ENCODE measurements at regions not wholly inside any gene's neighbourhood (a gene's known extent, or its start where the extent isn't known, plus 50 kb on each side); places are given as distances from the start of the nearest gene placed in this dataset.

GRCh38 chr4:111873801-111874200, 271.5 kb upstream of the FAM241A start:
- Histone ChIP-seq H3K4me1 (ENCODE audit: insufficient read depth, low read length, poor library complexity, severe bottlenecking) (no peaks in the 10 kb centered on the region), H3K9me3 (ENCODE audit: low read length) (no peaks in the 10 kb centered on the region), H3K4me2 (ENCODE audit: low read length) (no peak overlapping the region), H3K79me2 (ENCODE audit: insufficient read depth, low read depth, low read length) (no peaks in the 10 kb centered on the region), H4K20me1 (ENCODE audit: insufficient read depth, low read length) (no peaks in the 10 kb centered on the region), H2AFZ (ENCODE audit: low read length) (no peak overlapping the region), H3K27ac (ENCODE audit: low read depth, low read length, poor library complexity, severe bottlenecking) (no peak overlapping the region), H3K4me3 (ENCODE audit: low read depth, low read length, poor library complexity, severe bottlenecking) (no peak overlapping the region), H3K36me3 (ENCODE audit: insufficient read depth, low read length) (no peaks in the 10 kb centered on the region), H3K9me2 (ENCODE audit: insufficient read depth, low read length) (no peaks in the 10 kb centered on the region)
- POLR2A ChIA-PET, result interaction anchor here (0.5 to 1.3 kb wide), 5 partner anchors 10 to 44 kb away, joined by 3 to 5 read pairs (median 3); no protein-coding TSS in a partner anchor
- CTCF ChIA-PET (ENCODE audit: unreplicated experiment), result no interaction called here
- no TSS peak for BruUV-seq (replicated peaks)
- DNase-seq (ENCODE audit: low spot score), result no peak
- TF ChIP-seq CTCF (conservative IDR thresholded peaks at IDR 0.05; ENCODE audit: low read length) (no peak), EZH2phosphoT487 (IDR thresholded peaks at IDR 0.05; ENCODE audit: borderline replicate concordance, low read depth, low read length) (no peak)
- intact Hi-C loops (cut with micrococcal nuclease; ENCODE audit: unreplicated experiment), result no loop called here

DNA sequence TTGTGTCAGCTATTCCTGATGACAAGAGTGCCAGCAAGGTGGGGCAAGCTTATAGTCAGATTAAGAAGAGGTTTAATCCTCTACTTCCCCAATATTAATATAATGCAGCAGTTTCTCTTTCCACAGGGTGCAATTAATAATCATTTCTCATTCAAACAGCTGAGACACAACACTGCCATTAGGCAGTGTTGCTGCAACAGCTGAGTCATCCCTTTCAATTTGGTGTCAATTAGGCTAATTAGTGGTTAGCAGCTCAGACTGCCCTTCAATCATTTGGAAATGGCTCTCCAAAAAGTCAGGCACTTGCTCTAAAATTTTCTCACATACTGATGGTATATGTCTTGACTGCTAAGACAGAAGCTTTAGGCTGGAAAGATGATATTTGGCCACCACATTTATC, 265.7 kb upstream of the FAM241A start:
- POLR2A ChIA-PET, result interaction anchor here (0.9 to 1.4 kb wide), 2 partner anchors 9 to 49 kb away, joined by 3 to 5 read pairs; no protein-coding TSS in a partner anchor
- H3K36me3 ChIP-seq (ENCODE audit: insufficient read depth, low read length), result no peaks in the 10 kb centered on the region
- no TSS peak for BruUV-seq (replicated peaks)
- no peak overlapping the region for H3K4me3 ChIP-seq (ENCODE audit: low read depth, low read length, poor library complexity, severe bottlenecking)
- no peak overlapping the region for H3K4me2 ChIP-seq (ENCODE audit: low read length)
- no peaks in the 10 kb centered on the region for H4K20me1 ChIP-seq (ENCODE audit: insufficient read depth, low read length)
- CTCF ChIA-PET (ENCODE audit: unreplicated experiment), result no interaction called here
- H3K27ac ChIP-seq (ENCODE audit: low read depth, low read length, poor library complexity, severe bottlenecking), result no peak overlapping the region
- intact Hi-C loops (cut with micrococcal nuclease; ENCODE audit: unreplicated experiment), result no loop called here
- no peak overlapping the region for H2AFZ ChIP-seq (ENCODE audit: low read length)
- H3K9me3 ChIP-seq (ENCODE audit: low read length), result no peaks in the 10 kb centered on the region
- H3K9me2 ChIP-seq (ENCODE audit: insufficient read depth, low read length), result no peaks in the 10 kb centered on the region
- TF ChIP-seq EZH2phosphoT487 (IDR thresholded peaks at IDR 0.05; ENCODE audit: borderline replicate concordance, low read depth, low read length), result no peak
- no peak for TF ChIP-seq CTCF (conservative IDR thresholded peaks at IDR 0.05; ENCODE audit: low read length)
- H3K79me2 ChIP-seq (ENCODE audit: insufficient read depth, low read depth, low read length), result no peaks in the 10 kb centered on the region
- H3K4me1 ChIP-seq (ENCODE audit: insufficient read depth, low read length, poor library complexity, severe bottlenecking), result no peaks in the 10 kb centered on the region
- no peak for DNase-seq (ENCODE audit: low spot score)

DNA sequence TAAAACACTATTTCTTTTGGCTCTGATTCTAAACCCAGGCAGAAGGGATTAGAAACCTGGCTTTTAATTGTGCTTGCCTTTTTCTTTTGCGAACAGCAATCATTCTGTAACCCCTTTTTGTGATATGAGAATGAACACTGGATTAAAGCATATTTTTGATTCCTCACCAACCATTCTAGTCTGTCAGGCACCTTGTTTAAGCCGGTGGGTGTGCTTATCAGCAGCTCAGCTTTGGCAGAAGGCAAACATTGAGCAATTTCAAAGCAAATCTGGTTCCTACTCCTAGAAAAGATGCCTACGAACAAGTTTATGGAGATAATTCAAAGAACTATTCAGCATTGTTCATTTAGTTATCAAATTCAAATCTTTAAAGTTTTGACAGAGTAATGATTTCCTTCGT, 265.1 kb upstream of the FAM241A start:
- Histone ChIP-seq H2AFZ (ENCODE audit: low read length) (no peak overlapping the region), H3K4me2 (ENCODE audit: low read length) (no peak overlapping the region), H3K79me2 (ENCODE audit: insufficient read depth, low read depth, low read length) (no peaks in the 10 kb centered on the region), H4K20me1 (ENCODE audit: insufficient read depth, low read length) (no peaks in the 10 kb centered on the region), H3K9me3 (ENCODE audit: low read length) (no peaks in the 10 kb centered on the region), H3K9me2 (ENCODE audit: insufficient read depth, low read length) (no peaks in the 10 kb centered on the region), H3K4me3 (ENCODE audit: low read depth, low read length, poor library complexity, severe bottlenecking) (no peak overlapping the region), H3K36me3 (ENCODE audit: insufficient read depth, low read length) (no peaks in the 10 kb centered on the region), H3K27ac (ENCODE audit: low read depth, low read length, poor library complexity, severe bottlenecking) (no peak overlapping the region), H3K4me1 (ENCODE audit: insufficient read depth, low read length, poor library complexity, severe bottlenecking) (no peaks in the 10 kb centered on the region)
- ChIA-PET CTCF (ENCODE audit: unreplicated experiment) (no interaction called here), POLR2A (interaction anchor here (0.9 to 1.4 kb wide), 2 partner anchors 10 to 48 kb away, joined by 3 to 5 read pairs; no protein-coding TSS in a partner anchor)
- DNase-seq (ENCODE audit: low spot score), result no peak
- intact Hi-C loops (cut with micrococcal nuclease; ENCODE audit: unreplicated experiment), result no loop called here
- TF ChIP-seq CTCF (conservative IDR thresholded peaks at IDR 0.05; ENCODE audit: low read length) (no peak), EZH2phosphoT487 (IDR thresholded peaks at IDR 0.05; ENCODE audit: borderline replicate concordance, low read depth, low read length) (no peak)
- BruUV-seq (replicated peaks), result no TSS peak

Measured in OCI-LY7 (cell line).